ENCODE measurements at regions not wholly inside any gene's neighbourhood (a gene's known extent, or its start where the extent isn't known, plus 50 kb on each side); places are given as distances from the start of the nearest gene placed in this dataset.

DNA sequence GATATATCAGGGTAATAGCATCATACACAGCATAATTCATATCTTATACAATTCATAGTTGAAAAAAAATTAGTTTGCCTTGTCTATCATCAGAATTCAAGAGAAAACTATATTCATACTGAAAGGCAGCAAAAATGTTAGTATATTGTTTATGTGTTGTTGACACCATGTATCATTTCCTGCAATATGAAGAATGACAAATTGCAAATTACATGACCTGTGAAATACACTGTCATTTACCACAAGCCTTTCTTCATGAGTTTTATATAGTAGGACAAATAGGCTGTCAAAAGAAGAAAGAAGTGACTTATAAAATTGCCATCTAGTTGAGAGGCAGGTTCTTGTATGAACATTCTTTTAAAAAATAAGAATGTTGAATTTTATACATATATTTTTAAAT, 1136.3 kb upstream of the CDH9 start:
- intact Hi-C loops (cut with micrococcal nuclease), result no loop called here
- DNase-seq, result no peak
- H3K27ac Mint-ChIP-seq, result no peak overlapping the region

DNA sequence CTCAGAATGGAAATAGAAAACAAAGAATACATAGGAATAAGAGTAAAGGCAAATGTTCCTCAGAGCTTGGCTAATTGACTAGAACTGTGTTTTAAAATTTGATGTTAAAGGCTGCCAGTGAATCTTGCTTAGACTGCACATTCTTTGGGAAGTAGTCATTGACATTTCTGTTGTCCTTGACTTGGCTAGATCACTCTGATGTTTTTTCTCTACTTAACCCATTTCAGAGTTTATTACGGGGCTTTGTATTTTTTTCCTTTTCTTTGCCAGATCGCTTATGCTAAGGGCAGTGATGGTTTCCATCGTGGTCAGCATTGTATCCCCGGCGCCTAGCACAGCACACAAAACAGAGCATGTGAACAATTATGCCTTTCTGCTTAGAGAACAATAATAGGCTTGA, 1126.7 kb upstream of the CDH9 start:
- Mint-ChIP-seq H3K9me3 (peaks cover 9 to 13% of the 10 kb centered on the region in 2 donors), H3K4me3 (no peak overlapping the region), H3K27ac (no peak overlapping the region), H3K4me1 (no peaks in the 10 kb centered on the region), H3K36me3 (peaks cover under 1% of the 10 kb centered on the region), H3K27me3 (ENCODE audit: low read depth in 2 of 2) (no peaks in the 10 kb centered on the region)
- no peak overlapping the region for H3K27ac ChIP-seq (ENCODE audit: low read length)
- DNase-seq (no peak), ATAC-seq (no peak)
- no peaks in the 10 kb centered on the region for H3K4me1 ChIP-seq (ENCODE audit: control insufficient read depth, insufficient read depth, low read length)
- 81% methylated on average over 5 of the region's 5 CpGs for WGBS (ENCODE audit: insufficient coverage)
- TF ChIP-seq, protein P1, sequence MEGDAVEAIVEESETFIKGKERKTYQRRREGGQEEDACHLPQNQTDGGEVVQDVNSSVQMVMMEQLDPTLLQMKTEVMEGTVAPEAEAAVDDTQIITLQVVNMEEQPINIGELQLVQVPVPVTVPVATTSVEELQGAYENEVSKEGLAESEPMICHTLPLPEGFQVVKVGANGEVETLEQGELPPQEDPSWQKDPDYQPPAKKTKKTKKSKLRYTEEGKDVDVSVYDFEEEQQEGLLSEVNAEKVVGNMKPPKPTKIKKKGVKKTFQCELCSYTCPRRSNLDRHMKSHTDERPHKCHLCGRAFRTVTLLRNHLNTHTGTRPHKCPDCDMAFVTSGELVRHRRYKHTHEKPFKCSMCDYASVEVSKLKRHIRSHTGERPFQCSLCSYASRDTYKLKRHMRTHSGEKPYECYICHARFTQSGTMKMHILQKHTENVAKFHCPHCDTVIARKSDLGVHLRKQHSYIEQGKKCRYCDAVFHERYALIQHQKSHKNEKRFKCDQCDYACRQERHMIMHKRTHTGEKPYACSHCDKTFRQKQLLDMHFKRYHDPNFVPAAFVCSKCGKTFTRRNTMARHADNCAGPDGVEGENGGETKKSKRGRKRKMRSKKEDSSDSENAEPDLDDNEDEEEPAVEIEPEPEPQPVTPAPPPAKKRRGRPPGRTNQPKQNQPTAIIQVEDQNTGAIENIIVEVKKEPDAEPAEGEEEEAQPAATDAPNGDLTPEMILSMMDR (IDR thresholded peaks at IDR 0.05), result no peak
- intact Hi-C loops (cut with micrococcal nuclease), result no loop called here
- no peaks in the 10 kb centered on the region for H3K27me3 ChIP-seq (ENCODE audit: control insufficient read depth, insufficient read depth, low read length)
- no peaks in the 10 kb centered on the region for H3K36me3 ChIP-seq (ENCODE audit: control insufficient read depth, insufficient read depth, low read length)
- peaks cover 4% of the 10 kb centered on the region for H3K9me3 ChIP-seq (ENCODE audit: control insufficient read depth, insufficient read depth, low read length)
- no peak overlapping the region for H3K4me3 ChIP-seq (ENCODE audit: low read length)

More for the DNA sequence above, 1136.3 kb upstream of the CDH9 start:
- no peaks in the 10 kb centered on the region for H3K4me1 Mint-ChIP-seq
- H3K27ac ChIP-seq (ENCODE audit: low read length), result no peak overlapping the region
- H3K4me1 ChIP-seq (ENCODE audit: control insufficient read depth, insufficient read depth, low read length), result no peaks in the 10 kb centered on the region
- TF ChIP-seq, protein P1 (IDR thresholded peaks at IDR 0.05), result no peak
- H3K4me3 Mint-ChIP-seq, result no peak overlapping the region
- H3K4me3 ChIP-seq (ENCODE audit: low read length), result no peak overlapping the region
- H3K9me3 ChIP-seq (ENCODE audit: control insufficient read depth, insufficient read depth, low read length), result peaks cover 5% of the 10 kb centered on the region
- H3K27me3 ChIP-seq (ENCODE audit: control insufficient read depth, insufficient read depth, low read length), result no peaks in the 10 kb centered on the region
- no peaks in the 10 kb centered on the region for H3K36me3 Mint-ChIP-seq
- H3K36me3 ChIP-seq (ENCODE audit: control insufficient read depth, insufficient read depth, low read length), result no peaks in the 10 kb centered on the region
- peaks cover 16 to 25% of the 10 kb centered on the region in 2 donors for H3K9me3 Mint-ChIP-seq
- no peaks in the 10 kb centered on the region for H3K27me3 Mint-ChIP-seq (ENCODE audit: low read depth in 2 of 2)
- ATAC-seq, result no peak

DNA sequence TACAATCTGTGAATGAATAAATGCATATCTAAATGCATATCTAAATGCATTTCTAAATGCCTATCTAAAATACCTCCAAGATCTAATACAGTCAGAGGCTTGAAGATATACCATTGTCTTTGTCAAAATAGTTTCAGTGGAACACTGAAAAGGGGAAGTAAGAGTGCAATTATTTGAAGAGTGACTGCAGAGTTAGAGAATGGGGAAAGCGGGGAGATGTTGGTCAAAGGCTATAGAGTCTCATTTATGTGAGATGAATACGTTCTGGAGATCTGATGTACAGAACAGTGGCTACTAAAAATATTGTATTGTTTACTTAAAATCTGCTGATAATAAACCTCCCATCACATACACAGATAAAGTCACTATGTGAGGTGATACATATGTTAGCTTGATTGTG, 1126.2 kb upstream of the CDH9 start:
- intact Hi-C loops (cut with micrococcal nuclease), result no loop called here
- TF ChIP-seq, protein P1 (IDR thresholded peaks at IDR 0.05), result no peak
- Mint-ChIP-seq H3K4me1 (no peaks in the 10 kb centered on the region), H3K27ac (no peak overlapping the region), H3K36me3 (peaks cover 6% of the 10 kb centered on the region), H3K4me3 (no peak overlapping the region), H3K9me3 (peaks cover 6 to 17% of the 10 kb centered on the region in 2 donors), H3K27me3 (ENCODE audit: low read depth in 2 of 2) (no peaks in the 10 kb centered on the region)
- ATAC-seq, result no peak
- no peak overlapping the region for H3K27ac ChIP-seq (ENCODE audit: low read length)
- no peak for DNase-seq
- H3K36me3 ChIP-seq (ENCODE audit: control insufficient read depth, insufficient read depth, low read length), result no peaks in the 10 kb centered on the region
- no peak overlapping the region for H3K4me3 ChIP-seq (ENCODE audit: low read length)
- H3K27me3 ChIP-seq (ENCODE audit: control insufficient read depth, insufficient read depth, low read length), result no peaks in the 10 kb centered on the region
- H3K4me1 ChIP-seq (ENCODE audit: control insufficient read depth, insufficient read depth, low read length), result no peaks in the 10 kb centered on the region
- peaks cover 4% of the 10 kb centered on the region for H3K9me3 ChIP-seq (ENCODE audit: control insufficient read depth, insufficient read depth, low read length)
- WGBS (ENCODE audit: insufficient coverage), result 94% methylated on average over 1 of the region's 2 CpGs

DNA sequence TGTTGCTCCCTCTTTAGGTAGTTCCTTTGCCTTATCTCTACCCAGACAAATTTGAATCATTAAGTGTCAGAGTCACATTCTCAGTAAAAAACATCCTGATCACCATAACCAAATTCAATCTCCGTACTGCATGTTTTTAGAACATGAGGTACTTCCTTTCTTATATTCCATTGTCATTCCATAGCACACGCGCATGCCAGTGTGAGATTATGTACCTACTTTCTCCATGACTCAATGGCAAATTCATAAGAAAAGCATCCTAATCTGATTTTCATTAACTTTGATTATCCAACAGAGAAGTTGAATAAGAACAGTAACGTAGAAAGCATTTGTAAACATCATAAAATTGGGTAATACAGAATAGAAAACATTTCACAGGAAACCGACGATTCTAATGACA, 1118.6 kb upstream of the CDH9 start:
- H3K9me3 ChIP-seq (ENCODE audit: control insufficient read depth, insufficient read depth, low read length), result peaks cover 4% of the 10 kb centered on the region
- no peak for ATAC-seq
- no peaks in the 10 kb centered on the region for H3K27me3 Mint-ChIP-seq (ENCODE audit: low read depth in 2 of 2)
- H3K27me3 ChIP-seq (ENCODE audit: control insufficient read depth, insufficient read depth, low read length), result no peaks in the 10 kb centered on the region
- 84% methylated on average over 6 of the region's 6 CpGs for WGBS (ENCODE audit: insufficient coverage)
- H3K4me3 Mint-ChIP-seq, result no peak overlapping the region
- peaks cover 12% of the 10 kb centered on the region for H3K36me3 Mint-ChIP-seq
- DNase-seq, result no peak
- H3K36me3 ChIP-seq (ENCODE audit: control insufficient read depth, insufficient read depth, low read length), result no peaks in the 10 kb centered on the region
- H3K27ac Mint-ChIP-seq, result no peak overlapping the region
- no peak overlapping the region for H3K27ac ChIP-seq (ENCODE audit: low read length)
- TF ChIP-seq, protein P1 (IDR thresholded peaks at IDR 0.05), result no peak
- H3K4me1 ChIP-seq (ENCODE audit: control insufficient read depth, insufficient read depth, low read length), result no peaks in the 10 kb centered on the region
- no peak overlapping the region for H3K4me3 ChIP-seq (ENCODE audit: low read length)
- no peaks in the 10 kb centered on the region for H3K4me1 Mint-ChIP-seq
- peaks cover 13 to 18% of the 10 kb centered on the region in 2 donors for H3K9me3 Mint-ChIP-seq
- intact Hi-C loops (cut with micrococcal nuclease), result no loop called here
